MG63 (cell line): ENCODE measurements at regions not wholly inside any gene's neighbourhood (a gene's known extent, or its start where the extent isn't known, plus 50 kb on each side); places are given as distances from the start of the nearest gene placed in this dataset.

Experiments used
- DNase-seq: peaks from one replicate; pipeline ENCODE4 v3.0.0-alpha.2; 2020
- H3K27me3 ChIP-seq: fragments of 250-450 bp; sonication (Bioruptor Pico); 2 replicates; pipeline ENCODE4 v1.5.1; 2020; ENCODE audit warnings: mild to moderate bottlenecking, moderate library complexity
- H3K36me3 ChIP-seq: fragments of 250-450 bp; sonication (Bioruptor Pico); 2 replicates; pipeline ENCODE4 v1.5.1; 2020; ENCODE audit warnings: mild to moderate bottlenecking, moderate library complexity
- H3K4me3 ChIP-seq: fragments of 250-450 bp; sonication (Bioruptor Pico); 2 replicates; pipeline ENCODE4 v1.5.1; 2020; ENCODE audit warnings: mild to moderate bottlenecking, moderate library complexity
- H3K9me3 ChIP-seq: fragments of 250-450 bp; sonication (Bioruptor Pico); 2 replicates; pipeline ENCODE4 v1.5.1; 2020; ENCODE audit warnings: mild to moderate bottlenecking, moderate library complexity

- no peaks in the 10 kb centered on the region for H3K27me3 ChIP-seq
- peak overlapping the region; percentile 50 for H3K4me3 ChIP-seq
- no peak for DNase-seq
- H3K36me3 ChIP-seq: no peaks in the 10 kb centered on the region
- no peaks in the 10 kb centered on the region for H3K9me3 ChIP-seq
Observed at GRCh38 chr21:24693779-24694178, 913.5 kb downstream of the MRPL39 start.

- Histone ChIP-seq H3K9me3 (no peaks in the 10 kb centered on the region), H3K36me3 (no peaks in the 10 kb centered on the region), H3K4me3 (no peak overlapping the region), H3K27me3 (no peaks in the 10 kb centered on the region)
- DNase-seq: no peak
Observed at GRCh38 chr21:24681456-24681855, 925.8 kb downstream of the MRPL39 start.

- no peaks in the 10 kb centered on the region for H3K27me3 ChIP-seq
- no peaks in the 10 kb centered on the region for H3K9me3 ChIP-seq
- no peak for DNase-seq
- H3K4me3 ChIP-seq: no peak overlapping the region
- no peaks in the 10 kb centered on the region for H3K36me3 ChIP-seq
Observed at GRCh38 chr21:24671901-24672300, 935.4 kb downstream of the MRPL39 start.

GRCh38 chr21:24658926-24659325 lies 948.4 kb downstream of the MRPL39 start:
- no peak overlapping the region for H3K4me3 ChIP-seq
- no peaks in the 10 kb centered on the region for H3K27me3 ChIP-seq
- no peak for DNase-seq
- H3K9me3 ChIP-seq: no peaks in the 10 kb centered on the region
- H3K36me3 ChIP-seq: no peaks in the 10 kb centered on the region

GRCh38 chr21:24658026-24658425 lies 949.3 kb downstream of the MRPL39 start:
- no peak overlapping the region for H3K4me3 ChIP-seq
- peak; percentile 53 for DNase-seq
- H3K9me3 ChIP-seq: no peaks in the 10 kb centered on the region
- H3K36me3 ChIP-seq: no peaks in the 10 kb centered on the region
- no peaks in the 10 kb centered on the region for H3K27me3 ChIP-seq

GRCh38 chr21:24649691-24650090 lies 957.6 kb downstream of the MRPL39 start:
- DNase-seq: no peak
- Histone ChIP-seq H3K36me3 (no peaks in the 10 kb centered on the region), H3K4me3 (no peak overlapping the region), H3K27me3 (no peaks in the 10 kb centered on the region), H3K9me3 (0 out of 2 replicates have a peak, but pooled peaks cover 2% of the 10 kb centered on the region)

GRCh38 chr21:24636696-24637095 lies 970.6 kb downstream of the MRPL39 start:
- no peak overlapping the region for H3K4me3 ChIP-seq
- H3K9me3 ChIP-seq: 0 out of 2 replicates have a peak, but pooled peaks cover 2% of the 10 kb centered on the region
- H3K36me3 ChIP-seq: no peaks in the 10 kb centered on the region
- no peaks in the 10 kb centered on the region for H3K27me3 ChIP-seq
- no peak for DNase-seq

GRCh38 chr21:24634749-24635148 lies 972.5 kb downstream of the MRPL39 start:
- no peaks in the 10 kb centered on the region for H3K9me3 ChIP-seq
- H3K27me3 ChIP-seq: no peaks in the 10 kb centered on the region
- no peaks in the 10 kb centered on the region for H3K36me3 ChIP-seq
- no peak for DNase-seq
- no peak overlapping the region for H3K4me3 ChIP-seq

GRCh38 chr21:24628536-24628935 lies 978.7 kb downstream of the MRPL39 start:
- DNase-seq: no peak
- Histone ChIP-seq H3K27me3 (no peaks in the 10 kb centered on the region), H3K4me3 (no peak overlapping the region), H3K9me3 (no peaks in the 10 kb centered on the region), H3K36me3 (no peaks in the 10 kb centered on the region)

- no peak for DNase-seq
- Histone ChIP-seq H3K9me3 (0 out of 2 replicates have a peak, but pooled peaks cover 1% of the 10 kb centered on the region), H3K27me3 (no peaks in the 10 kb centered on the region), H3K4me3 (no peak overlapping the region), H3K36me3 (no peaks in the 10 kb centered on the region)
Observed at GRCh38 chr21:24628046-24628445, 979.2 kb downstream of the MRPL39 start.

- H3K9me3 ChIP-seq: no peaks in the 10 kb centered on the region; the same call in 1 of the 2 replicates
- no peaks in the 10 kb centered on the region for H3K27me3 ChIP-seq
- no peak for DNase-seq
- no peaks in the 10 kb centered on the region for H3K36me3 ChIP-seq
- H3K4me3 ChIP-seq: no peak overlapping the region
Observed at GRCh38 chr21:24617819-24618218, 989.5 kb downstream of the MRPL39 start.

GRCh38 chr21:24594082-24594481 lies 1013.2 kb downstream of the MRPL39 start:
- no peak for DNase-seq
- Histone ChIP-seq H3K27me3 (no peaks in the 10 kb centered on the region), H3K36me3 (no peaks in the 10 kb centered on the region), H3K4me3 (no peak overlapping the region), H3K9me3 (no peaks in the 10 kb centered on the region)

- DNase-seq: no peak
- Histone ChIP-seq H3K36me3 (no peaks in the 10 kb centered on the region), H3K9me3 (no peaks in the 10 kb centered on the region), H3K27me3 (no peaks in the 10 kb centered on the region), H3K4me3 (no peak overlapping the region)
Observed at GRCh38 chr21:24590261-24590660, 1017.0 kb downstream of the MRPL39 start.

- no peak for DNase-seq
- Histone ChIP-seq H3K4me3 (no peak overlapping the region), H3K27me3 (no peaks in the 10 kb centered on the region), H3K36me3 (no peaks in the 10 kb centered on the region), H3K9me3 (no peaks in the 10 kb centered on the region)
Observed at GRCh38 chr21:24583473-24583872, 1023.8 kb downstream of the MRPL39 start.

GRCh38 chr21:24577301-24577700 lies 1030.0 kb downstream of the MRPL39 start:
- Histone ChIP-seq H3K9me3 (no peaks in the 10 kb centered on the region), H3K36me3 (no peaks in the 10 kb centered on the region), H3K27me3 (no peaks in the 10 kb centered on the region), H3K4me3 (no peak overlapping the region)
- no peak for DNase-seq

GRCh38 chr21:24561291-24561690 lies 1046.0 kb downstream of the MRPL39 start:
- H3K4me3 ChIP-seq: no peak overlapping the region
- peaks cover 4% of the 10 kb centered on the region; the same call in 1 of the 2 replicates for H3K9me3 ChIP-seq
- no peak for DNase-seq
- no peaks in the 10 kb centered on the region for H3K27me3 ChIP-seq
- no peaks in the 10 kb centered on the region for H3K36me3 ChIP-seq

GRCh38 chr21:24552491-24552890 lies 1054.8 kb downstream of the MRPL39 start:
- no peak overlapping the region for H3K4me3 ChIP-seq

GRCh38 chr21:24545807-24546361 lies 1061.4 kb downstream of the MRPL39 start:
- Histone ChIP-seq H3K36me3 (no peaks in the 10 kb centered on the region), H3K9me3 (peaks cover 4% of the 10 kb centered on the region; the same call in 1 of the 2 replicates), H3K27me3 (no peaks in the 10 kb centered on the region), H3K4me3 (no peak overlapping the region)
- no peak for DNase-seq

More at GRCh38 chr21:24552491-24552890, 1054.8 kb downstream of the MRPL39 start:
- DNase-seq: no peak
- H3K27me3 ChIP-seq: no peaks in the 10 kb centered on the region
- H3K9me3 ChIP-seq: no peaks in the 10 kb centered on the region; the same call in 1 of the 2 replicates
- no peaks in the 10 kb centered on the region for H3K36me3 ChIP-seq
